Activated CD4-positive, alpha-beta T cell treated with anti-CD3 and anti-CD28 coated beads for 36 hours (primary cell): ENCODE measurements at regions not wholly inside any gene's neighbourhood (a gene's known extent, or its start where the extent isn't known, plus 50 kb on each side); places are given as distances from the start of the nearest gene placed in this dataset.

Source experiments
- ATAC-seq: fragments of 200-7000 bp; cut with Tn5 transposase; one replicate; pipeline ENCODE4 v1.10.0; 2021; ENCODE audit warnings: mild to moderate bottlenecking, moderate library complexity
- CTCF ChIA-PET: fragments of 350-600 bp; sonication (Branson Sonifier 250); formaldehyde crosslinking; loops from one replicate; lab custom pipeline; 2021; ENCODE audit warnings: antibody characterized with exemption; lab: Charles Lee
- POLR2A ChIA-PET: fragments of 350-600 bp; sonication (Branson Sonifier 250); formaldehyde crosslinking; loops from one replicate; lab custom pipeline; 2021; ENCODE audit warnings: antibody characterized with exemption, inconsistent platforms; lab: Charles Lee
- DNase-seq: peaks from one replicate; pipeline ENCODE4 v3.0.0-alpha.2; 2020
- H3K27ac Mint-ChIP-seq: one replicate; pipeline ENCODE4 v1.8.0; 2021; ENCODE audit warnings: mixed read lengths
- H3K27me3 Mint-ChIP-seq: one replicate; pipeline ENCODE4 v1.8.0; 2021; ENCODE audit warnings: mixed read lengths
- H3K36me3 Mint-ChIP-seq: one replicate; pipeline ENCODE4 v1.8.0; 2021; ENCODE audit warnings: low read depth, mixed read lengths
- H3K4me1 Mint-ChIP-seq: one replicate; pipeline ENCODE4 v1.8.0; 2021; ENCODE audit warnings: mixed read lengths
- H3K4me3 Mint-ChIP-seq: one replicate; pipeline ENCODE4 v1.8.0; 2021; ENCODE audit warnings: mild to moderate bottlenecking, moderate library complexity, mixed read lengths
- H3K9me3 Mint-ChIP-seq: one replicate; pipeline ENCODE4 v1.8.0; 2021; ENCODE audit warnings: low read depth, mixed read lengths
- intact Hi-C, 2 experiments: fragments of 100-400 bp; cut with DNase I in 1 of 2; cut with micrococcal nuclease in 1 of 2; formaldehyde crosslinking; loops; one replicate each; pipeline versions ENCODE4 v1.14.2 to v1.15.1; 2022 to 2024; cut with DNase I, micrococcal nuclease

DNA sequence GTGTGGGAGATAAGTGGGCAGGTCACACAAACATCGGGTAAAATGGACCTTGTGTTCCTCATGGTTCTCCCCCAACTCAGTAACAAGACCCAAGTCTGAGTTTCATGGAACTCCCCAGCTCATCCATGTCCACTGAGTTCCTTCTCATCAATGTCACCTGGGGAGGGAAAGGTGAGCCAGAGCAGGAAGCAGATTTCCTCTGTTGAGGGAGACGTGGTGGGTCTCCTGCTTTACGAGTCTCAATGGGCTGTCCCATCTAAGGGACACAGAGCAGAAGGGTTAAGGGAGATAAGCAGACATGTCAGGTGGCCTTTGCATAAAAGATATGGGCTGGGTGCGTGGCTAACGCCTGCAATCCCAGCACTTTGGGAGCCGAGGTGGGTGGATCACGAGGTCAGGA is 56.5 kb upstream of the SORCS3 start:
- H3K36me3 Mint-ChIP-seq, result no peaks in the 10 kb centered on the region
- CTCF ChIA-PET, result interaction anchor here (0.8 kb wide), 1 partner anchor 25 kb away, joined by 3 read pairs; no protein-coding TSS in a partner anchor
- intact Hi-C loops, result loop anchor here in 1 of 2 experiments (10.0 kb wide), 2 partner anchors 1110 to 1590 kb away; no protein-coding TSS in a partner anchor
- H3K4me1 Mint-ChIP-seq, result peaks cover 25% of the 10 kb centered on the region
- ATAC-seq (no peak), DNase-seq (no peak)
- POLR2A ChIA-PET, result no interaction called here
- H3K27ac Mint-ChIP-seq, result no peak overlapping the region
- no peaks in the 10 kb centered on the region for H3K9me3 Mint-ChIP-seq
- no peak overlapping the region for H3K4me3 Mint-ChIP-seq
- H3K27me3 Mint-ChIP-seq, result peaks cover 6% of the 10 kb centered on the region

GRCh38 chr10:104587751-104588150 is 53.3 kb upstream of the SORCS3 start:
- DNase-seq (no peak), ATAC-seq (no peak)
- ChIA-PET CTCF (interaction anchor here (1.4 kb wide), 1 partner anchor 26 kb away, joined by 3 read pairs; no protein-coding TSS in a partner anchor), POLR2A (interaction anchor here (0.6 kb wide), 1 partner anchor 522 kb away, joined by 3 read pairs; no protein-coding TSS in a partner anchor)
- intact Hi-C loops, result loop anchor here in 1 of 2 experiments (10.0 kb wide), 2 partner anchors 1107 to 1587 kb away; no protein-coding TSS in a partner anchor
- Mint-ChIP-seq H3K36me3 (no peaks in the 10 kb centered on the region), H3K27me3 (peaks cover 2% of the 10 kb centered on the region), H3K4me1 (peaks cover 20% of the 10 kb centered on the region), H3K27ac (no peak overlapping the region), H3K4me3 (no peak overlapping the region), H3K9me3 (no peaks in the 10 kb centered on the region)

DNA sequence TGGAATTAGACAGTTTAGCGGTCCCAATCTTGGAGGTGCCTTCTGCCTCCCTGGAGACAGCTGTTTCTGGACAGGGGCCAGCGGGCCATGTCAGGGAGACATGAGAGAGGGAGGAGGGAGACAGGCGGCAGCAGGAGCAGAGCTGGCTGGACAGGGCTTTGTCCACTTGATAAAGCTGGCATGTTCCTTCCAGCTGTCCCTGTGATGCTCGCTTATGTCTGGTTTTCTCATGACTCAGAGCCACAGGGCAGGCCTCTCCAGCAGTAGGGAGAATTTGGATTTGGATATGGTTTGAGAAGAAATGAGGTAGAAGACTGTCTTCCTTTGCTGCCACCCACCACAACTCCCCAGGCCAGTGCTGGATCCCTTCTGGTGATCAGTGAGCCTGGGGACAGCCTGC is 51.7 kb upstream of the SORCS3 start:
- CTCF ChIA-PET, result interaction anchor here (3.6 kb wide), 1 partner anchor 9 kb away, joined by 19 read pairs; no protein-coding TSS in a partner anchor
- no peak overlapping the region for H3K27ac Mint-ChIP-seq
- H3K9me3 Mint-ChIP-seq, result no peaks in the 10 kb centered on the region
- no peaks in the 10 kb centered on the region for H3K36me3 Mint-ChIP-seq
- POLR2A ChIA-PET, result no interaction called here
- ATAC-seq, result no peak
- peaks cover 20% of the 10 kb centered on the region for H3K4me1 Mint-ChIP-seq
- peaks cover 4% of the 10 kb centered on the region for H3K27me3 Mint-ChIP-seq
- no peak overlapping the region for H3K4me3 Mint-ChIP-seq
- DNase-seq, result no peak
- intact Hi-C loops, result loop anchor here in 1 of 2 experiments (10.0 kb wide), 2 partner anchors 1105 to 1585 kb away; no protein-coding TSS in a partner anchor

DNA sequence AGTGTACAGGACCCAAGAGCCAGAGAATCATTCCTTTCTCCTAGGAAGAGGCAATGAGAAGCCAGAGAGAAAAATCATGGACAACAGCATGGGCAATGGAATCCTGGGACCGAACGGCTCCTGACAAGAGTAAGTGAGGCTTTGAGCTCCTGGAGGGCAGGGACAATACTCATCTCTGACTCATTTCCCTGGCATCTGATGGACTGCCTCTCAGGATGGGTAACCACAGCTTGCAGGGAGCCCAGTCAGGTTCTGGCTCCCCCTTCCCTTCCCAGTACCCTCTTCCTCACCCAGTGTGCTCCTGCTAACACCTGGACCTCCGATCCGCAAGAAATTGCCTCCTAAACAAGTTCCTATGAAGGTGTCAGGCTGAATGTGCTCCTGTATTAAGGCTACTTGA is 51.2 kb upstream of the SORCS3 start:
- CTCF ChIA-PET, result interaction anchor here (3.6 kb wide), 1 partner anchor 10 kb away, joined by 19 read pairs; no protein-coding TSS in a partner anchor
- H3K36me3 Mint-ChIP-seq, result no peaks in the 10 kb centered on the region
- POLR2A ChIA-PET, result no interaction called here
- intact Hi-C loops, result loop anchor here in 1 of 2 experiments (10.0 kb wide), 2 partner anchors 1105 to 1585 kb away; no protein-coding TSS in a partner anchor
- H3K4me1 Mint-ChIP-seq, result peaks cover 20% of the 10 kb centered on the region
- H3K27ac Mint-ChIP-seq, result no peak overlapping the region
- H3K4me3 Mint-ChIP-seq, result no peak overlapping the region
- no peaks in the 10 kb centered on the region for H3K9me3 Mint-ChIP-seq
- H3K27me3 Mint-ChIP-seq, result peaks cover 4% of the 10 kb centered on the region
- DNase-seq (no peak), ATAC-seq (no peak)
